ENCODE measurements at regions not wholly inside any gene's neighbourhood (a gene's known extent, or its start where the extent isn't known, plus 50 kb on each side); places are given as distances from the start of the nearest gene placed in this dataset.

DNA sequence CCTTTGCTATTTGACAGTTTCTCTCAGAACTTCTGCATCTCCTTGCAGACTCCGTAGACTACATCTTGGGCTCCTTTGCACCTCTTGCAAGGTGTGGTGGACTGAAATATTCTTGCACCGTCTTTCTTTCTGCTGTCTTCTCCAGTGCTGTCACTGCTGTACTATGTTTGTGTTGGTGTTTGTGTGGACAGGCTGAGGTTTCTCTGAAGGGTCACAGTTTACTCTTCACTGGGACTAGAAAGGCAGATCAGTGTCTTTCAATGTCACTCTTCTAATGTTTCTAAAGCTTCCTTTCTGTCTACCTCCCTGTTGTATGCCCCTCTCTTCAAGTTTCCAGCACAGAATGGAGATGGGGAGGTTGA, 410.0 kb upstream of the CD180 start:
- TF ChIP-seq, protein P1, sequence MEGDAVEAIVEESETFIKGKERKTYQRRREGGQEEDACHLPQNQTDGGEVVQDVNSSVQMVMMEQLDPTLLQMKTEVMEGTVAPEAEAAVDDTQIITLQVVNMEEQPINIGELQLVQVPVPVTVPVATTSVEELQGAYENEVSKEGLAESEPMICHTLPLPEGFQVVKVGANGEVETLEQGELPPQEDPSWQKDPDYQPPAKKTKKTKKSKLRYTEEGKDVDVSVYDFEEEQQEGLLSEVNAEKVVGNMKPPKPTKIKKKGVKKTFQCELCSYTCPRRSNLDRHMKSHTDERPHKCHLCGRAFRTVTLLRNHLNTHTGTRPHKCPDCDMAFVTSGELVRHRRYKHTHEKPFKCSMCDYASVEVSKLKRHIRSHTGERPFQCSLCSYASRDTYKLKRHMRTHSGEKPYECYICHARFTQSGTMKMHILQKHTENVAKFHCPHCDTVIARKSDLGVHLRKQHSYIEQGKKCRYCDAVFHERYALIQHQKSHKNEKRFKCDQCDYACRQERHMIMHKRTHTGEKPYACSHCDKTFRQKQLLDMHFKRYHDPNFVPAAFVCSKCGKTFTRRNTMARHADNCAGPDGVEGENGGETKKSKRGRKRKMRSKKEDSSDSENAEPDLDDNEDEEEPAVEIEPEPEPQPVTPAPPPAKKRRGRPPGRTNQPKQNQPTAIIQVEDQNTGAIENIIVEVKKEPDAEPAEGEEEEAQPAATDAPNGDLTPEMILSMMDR (IDR thresholded peaks at IDR 0.05) = no peak
- no peak for TF ChIP-seq POLR2A (IDR thresholded peaks at IDR 0.05)
